HS-5 (cell line): ENCODE measurements at regions not wholly inside any gene's neighbourhood (a gene's known extent, or its start where the extent isn't known, plus 50 kb on each side); places are given as distances from the start of the nearest gene placed in this dataset.

Experiments used
- DNase-seq: peaks from one replicate; pipeline ENCODE4 v3.0.0-alpha.2; 2012; ENCODE audit warnings: low read depth

DNA sequence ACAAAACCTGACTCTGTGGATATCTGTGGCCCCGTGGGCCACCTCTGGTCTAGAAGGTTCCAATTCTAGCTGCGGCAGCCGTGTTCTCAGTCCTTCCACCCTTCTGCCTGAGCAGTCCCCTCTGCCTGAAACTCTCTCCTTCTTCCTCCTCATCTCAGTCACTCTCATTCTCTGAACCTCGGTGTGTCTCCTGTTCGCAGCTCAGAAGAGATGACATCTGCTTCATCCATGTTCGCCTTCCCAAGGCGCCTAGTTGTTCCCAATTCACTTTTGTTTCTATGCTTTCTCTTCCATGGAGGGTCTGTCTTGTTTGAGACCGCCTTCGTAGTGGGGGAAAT is 95.5 kb downstream of the CEBPB start:
- no peak for DNase-seq

DNA sequence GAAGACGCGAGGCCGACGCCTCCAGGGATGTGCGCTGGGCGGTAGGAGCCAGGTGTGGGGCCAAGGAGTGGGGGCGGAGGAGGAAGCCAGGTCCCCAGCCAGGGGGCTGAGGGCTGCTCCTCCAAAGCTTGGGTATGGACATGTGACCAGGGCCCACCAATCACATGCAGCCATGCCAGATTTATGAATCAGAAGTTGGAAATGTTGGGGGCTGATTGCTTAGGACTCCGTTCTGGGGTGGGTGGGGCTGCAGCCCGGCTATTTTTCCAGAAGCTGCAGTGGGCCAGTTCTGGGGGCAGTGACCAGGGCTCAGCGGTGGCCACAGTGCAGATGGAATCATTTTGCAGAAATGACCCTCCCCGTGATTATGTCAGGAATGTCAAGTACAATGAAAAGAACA is 96.0 kb downstream of the CEBPB start:
- DNase-seq: peak; percentile 100

DNA sequence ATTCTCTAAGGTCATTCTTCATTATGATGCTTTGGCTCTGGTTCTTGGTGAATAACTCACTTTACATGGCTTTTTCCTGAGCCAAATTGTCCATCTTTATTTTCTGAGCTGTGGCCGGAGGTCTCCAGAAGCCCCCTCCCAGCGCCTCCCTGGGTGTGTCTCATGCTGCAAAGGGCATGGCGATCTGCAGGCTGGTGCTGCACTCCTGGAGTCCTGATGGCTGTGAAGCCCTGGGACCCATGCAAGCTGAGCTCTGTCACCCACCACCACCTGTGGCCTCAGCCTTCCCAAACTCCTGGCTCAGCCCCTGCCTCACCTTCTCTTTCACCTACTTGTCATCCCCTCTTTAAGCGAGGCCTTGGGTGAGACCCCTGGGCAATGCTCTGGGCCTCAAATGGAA is 96.9 kb downstream of the CEBPB start:
- DNase-seq: no peak

DNA sequence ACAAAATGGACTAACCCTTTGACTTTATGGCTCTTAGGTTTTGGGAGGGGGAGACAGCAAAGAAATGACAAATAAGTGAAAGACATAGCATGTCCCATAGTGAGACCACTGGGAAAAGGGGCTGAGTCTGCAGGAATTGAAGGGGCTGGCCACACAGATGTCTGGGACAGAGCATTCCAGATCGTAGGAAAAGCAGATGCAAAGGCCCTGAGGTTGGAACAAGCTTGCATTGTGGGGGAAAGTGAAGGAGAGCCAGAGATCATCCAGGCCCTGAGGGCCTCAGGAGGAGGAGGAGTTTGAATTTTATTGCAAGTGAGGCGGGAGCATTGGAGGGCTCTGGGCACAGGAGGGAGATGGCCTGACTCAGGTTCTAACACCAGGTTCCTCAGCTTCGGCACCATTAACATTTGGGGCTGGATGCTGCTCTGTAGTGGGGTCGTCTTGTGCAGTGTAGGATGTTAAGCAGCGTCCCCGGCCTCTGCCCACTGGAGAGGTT is 97.5 kb downstream of the CEBPB start:
- no peak for DNase-seq

DNA sequence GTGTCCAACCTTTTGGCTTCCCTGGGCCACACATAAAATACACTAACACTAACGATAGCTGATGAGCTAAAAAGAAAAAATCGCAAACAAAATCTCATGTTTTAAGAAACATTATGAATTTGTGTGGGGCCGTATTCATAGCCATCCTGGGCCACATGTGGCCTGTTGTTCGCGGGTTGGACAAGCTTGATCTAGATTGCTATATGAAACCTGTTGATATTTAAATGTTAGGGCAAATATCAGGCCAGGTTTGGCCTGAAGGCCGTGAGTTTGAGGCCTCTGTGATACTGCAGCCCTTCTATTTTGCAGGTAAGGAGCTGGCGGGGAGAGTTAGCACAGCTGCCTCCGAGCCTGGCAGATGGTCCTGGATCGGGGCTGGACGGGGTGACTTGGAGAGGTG is 99.0 kb downstream of the CEBPB start:
- DNase-seq: no peak

DNA sequence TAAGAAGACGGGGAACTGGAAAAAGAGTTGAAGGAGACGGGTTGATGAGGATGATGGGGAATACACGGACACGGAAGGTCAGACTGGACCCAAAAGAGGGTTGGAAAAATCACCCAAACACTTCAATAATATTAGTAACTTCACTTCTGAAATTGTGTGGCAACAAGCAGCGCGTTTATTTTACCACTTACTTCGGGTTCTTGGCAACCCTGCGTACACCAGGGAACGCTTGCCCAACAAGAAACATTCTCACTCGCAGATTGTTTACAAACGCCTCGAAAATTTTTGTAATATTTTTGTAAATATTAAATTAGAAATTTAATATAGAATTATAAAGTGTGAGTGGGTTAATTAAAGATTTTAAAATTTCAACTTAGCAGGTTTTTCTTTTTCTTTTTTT is 99.5 kb downstream of the CEBPB start:
- DNase-seq: no peak

DNA sequence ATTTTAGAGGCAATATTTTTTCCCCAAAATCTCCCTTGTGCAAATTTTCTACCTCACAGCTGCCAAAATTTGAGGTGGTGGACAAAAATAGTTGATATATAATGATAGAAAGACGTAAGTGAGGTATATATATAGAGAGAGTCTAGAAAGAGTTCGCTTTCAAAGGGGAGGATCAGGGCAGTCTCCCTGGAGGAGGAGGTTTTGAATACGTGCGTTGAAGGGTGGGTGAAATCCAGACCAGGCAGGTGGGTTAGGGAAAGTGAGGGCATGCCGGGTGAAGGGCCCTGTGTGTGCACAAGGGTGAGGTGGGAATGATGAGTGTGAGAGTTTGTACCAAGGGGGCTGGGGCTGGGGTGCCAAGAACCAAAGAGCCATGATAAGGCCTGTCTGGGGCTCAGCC is 100.2 kb downstream of the CEBPB start:
- no peak for DNase-seq

DNA sequence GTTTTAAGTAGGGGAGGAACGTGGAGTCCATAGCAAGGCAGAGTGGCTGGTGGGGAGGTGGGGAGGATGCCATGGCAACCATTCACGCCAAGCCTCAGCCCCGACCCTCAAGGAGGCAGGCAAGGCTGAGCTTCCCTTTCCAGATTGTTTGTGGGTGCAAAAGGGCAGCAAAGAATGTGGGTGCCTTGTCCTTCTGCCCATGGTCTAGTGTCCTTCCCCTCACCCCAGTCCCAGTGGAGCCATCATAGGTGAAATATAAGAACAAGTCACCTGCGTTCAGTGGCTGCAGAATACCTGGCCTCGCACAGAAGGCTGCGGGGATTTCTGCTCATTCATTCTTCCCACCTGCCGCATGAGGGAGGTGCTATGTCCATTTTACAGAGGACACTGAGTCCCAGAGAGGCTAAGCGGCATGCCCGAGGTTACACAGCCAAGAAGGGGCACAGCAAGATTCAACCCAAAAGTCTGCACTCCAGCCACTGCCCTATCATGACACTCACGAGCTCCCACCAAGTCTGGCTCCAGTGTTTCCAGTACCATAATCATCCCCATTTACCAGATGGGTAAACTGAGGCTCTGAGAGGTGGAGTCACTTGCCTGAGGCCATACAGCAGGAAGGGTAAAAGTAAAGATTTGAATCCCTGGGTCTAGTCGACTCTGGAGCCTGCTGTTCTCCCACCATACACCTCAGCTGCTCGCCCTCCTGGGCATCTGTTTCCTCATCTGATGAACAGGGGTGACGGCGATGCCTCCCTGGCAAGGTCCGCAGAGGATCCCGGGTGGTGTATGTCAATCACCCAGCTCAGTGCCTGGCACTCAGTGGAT is 100.8 kb downstream of the CEBPB start:
- DNase-seq: no peak

DNA sequence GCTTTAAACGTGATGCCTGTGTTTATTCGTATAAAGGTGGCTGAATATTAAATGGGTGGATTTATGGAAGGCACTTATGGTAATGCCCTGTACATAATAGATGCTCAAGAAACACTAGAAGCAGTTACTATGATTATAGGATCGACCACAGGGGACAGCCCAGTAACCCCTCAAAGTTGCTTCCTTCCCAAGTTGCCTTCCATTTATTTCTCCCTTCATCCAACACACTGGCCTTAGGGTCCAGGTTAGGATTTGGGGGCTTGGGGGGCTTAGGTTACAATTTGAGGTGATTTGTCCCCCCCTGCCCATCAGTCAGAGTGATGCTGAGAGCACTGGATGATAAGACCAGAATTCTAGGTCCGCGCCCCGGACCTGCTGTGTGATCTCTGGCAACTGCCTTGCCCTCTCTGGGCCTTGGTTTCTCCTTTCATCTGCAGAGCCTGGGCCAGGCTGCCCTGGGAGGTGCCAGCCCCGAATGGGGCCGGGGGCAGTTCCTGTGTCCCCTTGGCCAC is 101.5 kb downstream of the CEBPB start:
- DNase-seq: no peak

DNA sequence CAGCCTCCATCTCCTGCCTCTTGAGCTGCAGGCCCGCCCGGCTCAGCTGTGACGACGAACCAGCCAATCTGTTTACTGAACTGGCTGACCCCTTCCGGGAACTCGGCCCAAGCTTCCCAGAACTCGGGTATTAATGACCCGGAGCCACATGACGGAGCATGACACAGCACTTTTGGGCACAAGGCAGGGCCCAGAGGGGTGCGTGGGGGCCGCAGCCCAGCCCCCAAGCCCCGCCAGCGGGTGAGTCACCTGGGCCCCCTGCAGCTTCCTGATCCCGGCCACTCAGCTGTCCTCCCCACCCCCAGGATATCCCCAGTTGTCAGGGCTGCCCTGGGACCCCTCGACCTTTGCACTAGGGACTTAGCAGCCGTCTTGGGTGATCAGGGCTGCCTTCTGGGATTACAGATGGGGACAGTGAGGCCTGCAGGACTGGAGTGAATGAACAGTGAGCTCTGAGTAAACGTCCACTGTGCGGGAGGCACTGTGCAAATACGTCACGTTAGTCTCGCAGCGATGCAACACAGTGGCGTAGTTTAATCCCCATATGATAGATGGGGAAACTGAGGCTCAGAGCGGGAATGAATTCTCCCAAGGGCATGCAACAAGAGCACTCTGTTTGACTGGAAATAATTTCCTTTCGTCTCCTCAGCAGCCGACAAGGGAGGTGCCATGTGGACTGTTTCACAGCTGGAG is 102.1 kb downstream of the CEBPB start:
- DNase-seq: peak; percentile 88

DNA sequence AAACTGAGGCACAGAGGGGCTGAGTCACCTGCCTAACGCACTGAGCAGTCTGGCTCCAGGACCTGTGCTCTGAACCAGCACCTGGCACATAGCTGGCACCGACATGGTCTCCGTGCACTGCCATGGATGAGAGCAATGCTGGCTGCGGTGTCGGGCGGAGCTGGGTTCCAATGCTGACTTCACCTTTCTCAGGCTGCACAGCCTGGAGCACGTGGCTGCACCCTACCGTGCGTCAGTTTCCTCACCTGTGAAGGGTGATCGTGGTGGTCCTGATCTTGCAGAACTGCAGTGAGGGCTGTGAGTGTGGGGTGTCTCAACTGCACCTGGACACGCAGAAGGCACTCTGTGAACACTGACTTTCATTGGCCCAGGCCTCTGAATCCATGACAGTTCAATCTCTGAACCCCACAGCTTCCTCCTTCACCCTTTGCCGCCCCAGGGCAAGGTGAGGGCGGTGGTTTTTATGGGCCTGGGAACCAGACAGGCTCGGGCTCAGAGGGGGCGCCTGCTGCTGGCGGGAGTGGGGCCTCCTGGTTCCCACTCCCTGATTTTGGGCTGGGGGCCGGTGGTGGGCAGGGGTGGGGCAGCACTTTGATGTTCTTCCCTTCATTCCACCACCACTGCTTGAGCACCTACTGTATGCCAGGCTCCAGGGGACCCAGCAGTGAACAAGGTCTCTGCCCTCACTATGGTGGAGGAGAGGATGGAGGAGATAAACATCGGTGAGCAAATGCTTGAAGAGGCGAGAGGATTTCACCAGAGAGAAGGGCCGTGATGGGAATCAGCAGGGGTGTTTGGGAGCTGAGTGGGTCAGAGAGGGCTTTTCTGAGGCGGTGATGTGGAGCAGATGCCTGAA is 102.9 kb downstream of the CEBPB start:
- no peak for DNase-seq

DNA sequence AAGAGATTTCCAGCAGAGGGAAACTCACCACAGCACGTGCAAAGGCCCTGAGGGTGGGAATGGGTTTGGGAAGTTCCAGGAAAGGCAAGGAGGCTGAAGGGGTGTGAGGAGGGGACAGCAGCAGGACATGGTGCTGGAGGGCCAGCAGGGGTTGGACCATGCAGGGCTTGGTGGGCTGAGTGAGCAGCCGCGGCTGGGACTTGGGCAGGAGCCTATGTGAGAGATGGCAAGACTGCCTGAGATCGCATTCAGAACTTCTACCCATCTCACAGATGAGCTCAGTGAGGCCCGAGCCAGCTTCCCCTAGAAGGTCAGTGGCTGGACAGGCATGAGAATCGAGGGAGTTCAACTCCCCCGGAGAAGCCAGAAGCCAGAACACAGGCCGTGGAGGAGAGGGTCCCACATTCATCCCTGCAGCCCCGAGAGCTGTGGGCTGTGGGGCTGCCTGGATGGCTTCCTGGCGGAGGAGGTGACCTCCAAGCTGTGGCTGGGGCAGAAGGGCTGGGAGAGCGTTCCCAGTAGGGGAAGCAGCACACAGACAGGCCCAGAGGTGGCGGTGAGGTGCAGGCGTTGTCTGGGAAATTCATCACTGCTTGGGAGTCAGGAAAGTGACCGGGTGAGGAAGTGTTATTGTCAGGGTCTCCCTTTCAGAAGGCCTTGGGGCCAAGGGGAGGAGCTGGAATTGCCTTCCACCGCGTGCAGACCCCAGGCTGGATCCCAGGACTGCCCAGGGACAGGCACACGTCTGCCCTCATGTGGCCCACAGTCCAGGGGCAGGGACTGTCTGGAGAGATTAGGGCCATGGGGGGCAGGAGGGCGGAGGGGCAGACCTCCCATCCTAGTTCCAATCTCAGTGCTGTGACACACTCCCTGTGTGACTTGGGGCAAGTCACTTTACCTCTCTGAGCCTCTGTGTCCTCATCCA is 103.8 kb downstream of the CEBPB start:
- DNase-seq: no peak

DNA sequence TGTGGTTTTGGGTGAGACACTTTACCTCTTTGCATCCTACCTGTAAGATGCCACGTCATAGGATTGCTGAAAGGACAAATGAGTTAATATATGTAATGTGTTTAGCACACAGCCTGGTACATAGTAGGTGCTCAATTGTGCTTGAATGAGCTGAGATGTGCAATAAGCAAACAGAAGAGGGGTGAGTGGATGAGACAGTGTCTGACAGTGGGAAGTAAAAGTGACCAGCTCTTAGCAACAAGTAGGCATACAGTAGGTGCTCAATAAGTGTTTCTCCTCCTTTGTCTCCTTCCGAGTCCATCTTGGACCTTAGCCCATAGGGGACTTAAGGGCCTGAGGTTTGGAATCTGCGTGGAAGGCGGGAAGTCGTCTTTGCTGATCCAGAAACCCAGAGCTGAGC is 104.7 kb downstream of the CEBPB start:
- no peak for DNase-seq

DNA sequence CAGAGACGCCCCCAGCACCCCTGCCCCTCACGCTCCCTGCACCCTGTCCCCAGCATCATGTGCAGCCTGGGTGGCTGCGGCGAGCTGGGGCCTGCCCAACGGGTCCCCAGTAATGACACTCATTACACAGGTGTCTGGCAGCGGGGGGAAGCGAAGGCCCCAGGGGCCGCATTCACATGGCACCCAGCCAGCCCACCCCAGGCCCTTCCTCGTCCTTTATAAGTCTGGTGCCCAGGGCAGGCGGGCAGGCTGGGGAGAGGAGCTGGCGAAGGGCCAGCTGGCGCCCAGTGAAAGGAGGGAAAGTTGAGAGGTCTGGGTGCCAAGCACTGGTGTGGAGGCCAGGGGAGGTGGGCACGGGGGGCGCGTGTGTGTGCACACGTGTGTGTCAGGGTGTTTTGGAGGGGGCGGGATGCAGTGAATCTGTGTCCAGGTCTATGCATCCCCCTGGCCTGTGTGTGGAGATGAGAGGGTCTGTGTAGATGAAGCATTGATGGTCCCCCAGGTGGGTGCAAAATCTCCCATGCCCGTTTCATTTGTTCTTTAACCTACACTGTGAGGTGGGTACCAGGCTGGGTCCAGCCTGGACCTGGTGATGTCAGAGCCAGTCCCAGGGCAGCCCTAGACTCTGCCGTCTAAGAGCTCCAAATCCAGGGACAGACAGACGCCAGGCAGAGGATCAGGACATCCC is 105.3 kb downstream of the CEBPB start:
- DNase-seq: no peak

DNA sequence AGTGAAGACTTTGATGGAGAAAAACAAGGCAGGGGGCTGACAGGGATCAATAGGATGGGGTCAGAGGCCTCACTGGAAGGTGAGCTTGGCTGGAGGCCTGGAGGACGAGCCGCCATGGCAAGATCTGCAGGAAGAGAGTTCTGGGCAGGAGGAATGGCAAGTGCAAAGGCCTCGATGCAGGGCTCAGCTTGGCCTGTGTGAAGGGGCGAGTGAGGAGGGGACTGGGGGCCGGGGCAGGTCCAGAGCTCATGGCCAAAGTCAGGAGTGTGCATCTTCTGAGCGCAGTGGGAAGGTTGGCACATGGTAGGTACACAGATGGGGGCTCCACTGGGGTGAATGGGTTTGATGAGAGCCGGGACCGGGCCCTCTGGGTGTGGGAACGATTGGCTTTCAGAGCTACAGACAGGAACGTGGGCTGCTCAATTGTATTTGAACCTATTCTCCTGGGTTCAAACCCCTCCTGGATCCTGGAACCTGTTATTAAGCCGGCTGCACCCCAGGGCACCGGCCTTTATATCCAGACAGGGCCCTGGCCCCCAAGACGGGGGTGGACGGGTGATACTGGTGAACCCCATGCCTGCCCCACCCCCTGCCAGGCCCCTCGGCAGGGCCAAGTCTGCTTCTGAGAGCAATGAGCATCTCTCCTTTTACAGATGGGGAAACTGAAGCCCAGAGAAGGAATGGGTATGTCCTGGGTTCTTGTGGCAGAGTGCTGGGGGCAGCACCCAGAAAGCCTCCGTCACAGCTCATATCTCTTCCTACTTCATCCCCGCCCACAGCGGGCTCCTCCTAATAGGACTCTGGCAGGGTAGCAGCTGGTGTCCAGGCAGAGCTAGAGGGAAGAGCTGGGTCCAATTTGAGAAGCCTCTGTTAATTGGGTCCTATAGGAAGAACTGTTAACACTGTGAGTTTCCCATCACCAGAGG is 106.1 kb downstream of the CEBPB start:
- no peak for DNase-seq

DNA sequence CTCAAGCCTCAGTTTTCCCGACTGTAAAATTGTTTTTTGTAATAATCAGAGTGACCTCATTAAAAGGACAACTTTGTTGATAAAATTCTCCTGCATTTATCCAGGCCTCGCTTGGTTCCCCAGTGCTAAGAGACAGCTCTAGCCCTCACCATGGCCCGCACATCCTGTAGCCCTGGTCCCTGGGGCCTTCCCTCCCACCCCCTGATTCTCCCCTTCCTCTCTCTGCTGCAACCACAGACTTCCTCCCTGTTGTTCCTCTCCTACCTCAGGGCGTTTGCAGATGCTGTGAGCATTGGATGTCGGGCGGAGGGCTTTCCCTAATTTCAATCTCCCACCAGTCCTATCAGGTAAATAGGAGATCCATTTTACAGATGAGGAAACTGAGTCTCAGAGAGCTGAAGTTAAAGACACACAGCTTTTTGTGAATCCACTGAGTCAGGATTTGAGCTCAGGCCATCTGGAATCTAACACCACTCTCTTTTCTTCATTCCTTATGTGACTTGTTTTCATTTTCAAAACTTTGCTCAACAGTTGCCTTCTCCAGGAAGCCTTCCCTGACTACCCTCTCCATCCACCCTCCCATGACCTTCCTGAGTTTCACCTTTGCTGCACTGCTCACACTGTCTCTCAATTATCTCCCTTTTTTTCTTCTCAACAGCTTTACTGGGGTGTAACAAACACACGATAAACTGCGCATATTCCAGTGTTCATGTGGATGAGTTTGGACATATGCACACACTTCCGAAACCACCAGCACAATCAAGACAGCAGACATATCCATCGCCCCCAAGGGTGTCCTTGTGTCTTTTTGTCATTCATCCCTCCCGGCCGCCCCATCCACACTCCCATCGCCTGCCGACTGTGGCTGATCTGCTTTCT is 107.1 kb downstream of the CEBPB start:
- DNase-seq: no peak

DNA sequence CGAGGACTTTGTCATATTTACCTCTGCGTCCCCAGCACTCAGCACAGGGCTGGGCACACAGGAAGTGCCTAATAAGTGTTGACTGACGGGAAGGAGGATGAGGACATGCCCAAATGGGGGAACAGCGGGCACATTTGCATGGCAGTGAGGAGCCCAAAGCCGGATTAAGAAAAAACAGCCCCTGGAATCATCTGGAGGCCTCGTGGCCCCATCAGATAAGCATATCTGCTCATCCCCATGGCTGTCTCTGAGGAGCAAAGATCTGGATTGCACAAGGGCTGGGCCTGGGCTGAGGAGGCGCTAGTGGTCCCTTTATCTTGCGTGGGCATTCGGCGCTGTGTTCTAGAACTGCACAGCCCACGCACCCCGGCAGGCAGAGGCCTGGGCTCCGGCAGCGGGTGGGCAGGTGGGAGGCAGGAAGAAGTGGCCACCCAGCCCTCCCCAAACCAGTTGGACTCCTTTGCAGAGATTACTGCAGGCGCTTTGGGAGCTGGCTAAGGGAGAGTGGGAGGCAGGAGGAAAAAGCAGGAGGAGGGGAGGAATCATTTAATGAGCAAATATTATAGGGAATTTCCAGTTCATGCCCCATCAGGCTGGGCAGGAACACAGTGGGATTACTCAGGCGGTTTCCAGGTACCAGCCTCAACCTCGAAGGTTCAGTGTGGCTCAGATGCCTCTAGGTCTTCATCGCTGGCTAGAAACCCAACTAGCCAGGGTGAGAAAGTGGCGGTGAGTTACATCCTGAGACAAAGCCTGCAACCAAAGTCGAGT is 108.1 kb downstream of the CEBPB start:
- no peak for DNase-seq

DNA sequence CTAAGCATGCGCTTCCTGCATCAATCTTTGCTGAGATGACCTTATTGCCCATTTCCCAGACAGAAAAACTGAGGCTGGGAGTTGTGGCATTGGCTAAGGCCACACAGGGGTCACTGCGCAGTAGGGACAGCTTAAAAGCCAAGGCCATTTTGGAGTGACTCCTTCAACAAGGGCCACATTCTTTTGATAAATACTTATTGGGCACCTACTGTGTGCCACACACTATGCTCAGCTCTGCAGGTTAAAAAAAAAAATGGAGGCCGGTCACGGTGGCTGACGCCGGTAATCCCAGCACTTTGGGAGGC is 108.6 kb downstream of the CEBPB start:
- DNase-seq: no peak
